Caco-2 (cell line): ENCODE measurements at regions not wholly inside any gene's neighbourhood (a gene's known extent, or its start where the extent isn't known, plus 50 kb on each side); places are given as distances from the start of the nearest gene placed in this dataset.

Source experiments
- BruUV-seq: library from RNA; stranded (reverse); fragments of 400-500 nt; replicated peaks from 2 replicates; lab custom pipeline; 2021; lab: Mats Ljungman, UMichigan
- CTCF ChIA-PET: fragments of 300-600 bp; sonication (Branson Sonifier 250); formaldehyde crosslinking; loops from one replicate; lab custom pipeline; 2022; ENCODE audit warnings: antibody characterized with exemption; lab: Charles Lee
- POLR2A ChIA-PET: fragments of 300-600 bp; sonication (Branson Sonifier 250); formaldehyde crosslinking; loops from one replicate; lab custom pipeline; 2022; ENCODE audit warnings: antibody characterized with exemption; lab: Charles Lee
- DNase-seq, 2 experiments: peaks; one replicate each; pipeline versions ENCODE4 v3.0.0 to v3.0.0-alpha.2; 2020 to 2022
- H3K27me3 ChIP-seq: replicated peaks from 2 replicates; pipeline ENCODE4 v1.6.0; 2011; ENCODE audit warnings: low read length; ENCODE audit not compliant: control insufficient read depth, insufficient read depth
- H3K36me3 ChIP-seq: 2 replicates; pipeline ENCODE4 v1.5.1; 2011; ENCODE audit warnings: low read length; ENCODE audit not compliant: control insufficient read depth, insufficient read depth
- H3K4me1 ChIP-seq: fragments of 250-450 bp; sonication (Bioruptor Pico); 2 replicates; pipeline ENCODE4 v1.5.1; 2020; ENCODE audit warnings: mild to moderate bottlenecking
- H3K4me3 ChIP-seq: 2 replicates; pipeline ENCODE4 v1.5.1; 2011; ENCODE audit warnings: low read depth, mild to moderate bottlenecking, control low read depth, low read length
- H3K9me3 ChIP-seq: fragments of 250-450 bp; sonication (Bioruptor Pico); 2 replicates; pipeline ENCODE4 v1.5.1; 2020; ENCODE audit warnings: mild to moderate bottlenecking, moderate library complexity
- H3K27ac Mint-ChIP-seq: one replicate; pipeline ENCODE4 v1.8.0; 2022; ENCODE audit warnings: mixed read lengths; ENCODE audit not compliant: unreplicated experiment
- H3K27me3 Mint-ChIP-seq: one replicate; pipeline ENCODE4 v1.8.0; 2022; ENCODE audit warnings: mixed read lengths; ENCODE audit not compliant: insufficient read depth, unreplicated experiment
- H3K36me3 Mint-ChIP-seq: one replicate; pipeline ENCODE4 v1.8.0; 2022; ENCODE audit warnings: mild to moderate bottlenecking, mixed read lengths; ENCODE audit not compliant: insufficient read depth, unreplicated experiment
- H3K4me1 Mint-ChIP-seq: one replicate; pipeline ENCODE4 v1.8.0; 2022; ENCODE audit warnings: low read depth, mixed read lengths; ENCODE audit not compliant: unreplicated experiment
- H3K4me3 Mint-ChIP-seq: one replicate; pipeline ENCODE4 v1.8.0; 2022; ENCODE audit warnings: mild to moderate bottlenecking, moderate library complexity, mixed read lengths; ENCODE audit not compliant: unreplicated experiment
- H3K9me3 Mint-ChIP-seq: one replicate; pipeline ENCODE4 v1.8.0; 2022; ENCODE audit warnings: mixed read lengths; ENCODE audit not compliant: unreplicated experiment
- intact Hi-C: fragments of 100-400 bp; cut with micrococcal nuclease; formaldehyde crosslinking; loops from one replicate; pipeline ENCODE4 v1.10.0; 2022; ENCODE audit not compliant: unreplicated experiment
- TF ChIP-seq, protein P1 (sequence below), 2 experiments: fragments of 200-600 bp in 1 of 2; IDR thresholded peaks; 1 replicate in 1 of 2; 2 replicates in 1 of 2; pipeline versions ENCODE4 v1.5.1 to v1.8.0; 2011 to 2022; ENCODE audit warnings: antibody characterized with exemption in 1 of 2, control low read depth in 1 of 2, inconsistent platforms in 1 of 2, low read depth in 1 of 2, low read length in 1 of 2, mild to moderate bottlenecking in 1 of 2, moderate library complexity in 1 of 2; ENCODE audit not compliant: insufficient read depth in 1 of 2, severe bottlenecking in 1 of 2, unreplicated experiment in 1 of 2

GRCh38 chr14:65331652-65332051 lies 80.9 kb upstream of the FUT8 start:
- H3K27ac Mint-ChIP-seq = peak overlapping the region; percentile 86
- H3K27me3 Mint-ChIP-seq = no peaks in the 10 kb centered on the region
- Histone ChIP-seq H3K4me3 (no peak overlapping the region), H3K4me1 (peaks cover 79% of the 10 kb centered on the region), H3K36me3 (no peaks in the 10 kb centered on the region), H3K9me3 (no peaks in the 10 kb centered on the region), H3K27me3 (no peaks in the 10 kb centered on the region)
- no TSS peak for BruUV-seq
- intact Hi-C loops = loop anchor here (1.0 kb wide), 1 partner anchor 34 kb away; no protein-coding TSS in a partner anchor
- H3K4me3 Mint-ChIP-seq = no peak overlapping the region
- peaks cover 14% of the 10 kb centered on the region for H3K36me3 Mint-ChIP-seq
- peaks cover 52% of the 10 kb centered on the region for H3K4me1 Mint-ChIP-seq
- TF ChIP-seq, protein P1, sequence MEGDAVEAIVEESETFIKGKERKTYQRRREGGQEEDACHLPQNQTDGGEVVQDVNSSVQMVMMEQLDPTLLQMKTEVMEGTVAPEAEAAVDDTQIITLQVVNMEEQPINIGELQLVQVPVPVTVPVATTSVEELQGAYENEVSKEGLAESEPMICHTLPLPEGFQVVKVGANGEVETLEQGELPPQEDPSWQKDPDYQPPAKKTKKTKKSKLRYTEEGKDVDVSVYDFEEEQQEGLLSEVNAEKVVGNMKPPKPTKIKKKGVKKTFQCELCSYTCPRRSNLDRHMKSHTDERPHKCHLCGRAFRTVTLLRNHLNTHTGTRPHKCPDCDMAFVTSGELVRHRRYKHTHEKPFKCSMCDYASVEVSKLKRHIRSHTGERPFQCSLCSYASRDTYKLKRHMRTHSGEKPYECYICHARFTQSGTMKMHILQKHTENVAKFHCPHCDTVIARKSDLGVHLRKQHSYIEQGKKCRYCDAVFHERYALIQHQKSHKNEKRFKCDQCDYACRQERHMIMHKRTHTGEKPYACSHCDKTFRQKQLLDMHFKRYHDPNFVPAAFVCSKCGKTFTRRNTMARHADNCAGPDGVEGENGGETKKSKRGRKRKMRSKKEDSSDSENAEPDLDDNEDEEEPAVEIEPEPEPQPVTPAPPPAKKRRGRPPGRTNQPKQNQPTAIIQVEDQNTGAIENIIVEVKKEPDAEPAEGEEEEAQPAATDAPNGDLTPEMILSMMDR (IDR thresholded peaks at IDR 0.05; ENCODE audit: insufficient read depth in 1 of 2, low read depth in 1 of 2, low read length in 1 of 2, severe bottlenecking in 1 of 2, unreplicated experiment in 1 of 2) = no peak
- peak in 1 of 2 experiments; percentile 41 for DNase-seq
- H3K9me3 Mint-ChIP-seq = no peaks in the 10 kb centered on the region
- POLR2A ChIA-PET = interaction anchor here (0.6 to 1.2 kb wide), 2 partner anchors 34 to 944 kb away, joined by 3 read pairs; no protein-coding TSS in a partner anchor
- CTCF ChIA-PET = interaction anchor here (0.8 to 1.3 kb wide), 3 partner anchors 28 to 167 kb away, joined by 3 read pairs; partner anchors contain the start of gene FUT8

DNA sequence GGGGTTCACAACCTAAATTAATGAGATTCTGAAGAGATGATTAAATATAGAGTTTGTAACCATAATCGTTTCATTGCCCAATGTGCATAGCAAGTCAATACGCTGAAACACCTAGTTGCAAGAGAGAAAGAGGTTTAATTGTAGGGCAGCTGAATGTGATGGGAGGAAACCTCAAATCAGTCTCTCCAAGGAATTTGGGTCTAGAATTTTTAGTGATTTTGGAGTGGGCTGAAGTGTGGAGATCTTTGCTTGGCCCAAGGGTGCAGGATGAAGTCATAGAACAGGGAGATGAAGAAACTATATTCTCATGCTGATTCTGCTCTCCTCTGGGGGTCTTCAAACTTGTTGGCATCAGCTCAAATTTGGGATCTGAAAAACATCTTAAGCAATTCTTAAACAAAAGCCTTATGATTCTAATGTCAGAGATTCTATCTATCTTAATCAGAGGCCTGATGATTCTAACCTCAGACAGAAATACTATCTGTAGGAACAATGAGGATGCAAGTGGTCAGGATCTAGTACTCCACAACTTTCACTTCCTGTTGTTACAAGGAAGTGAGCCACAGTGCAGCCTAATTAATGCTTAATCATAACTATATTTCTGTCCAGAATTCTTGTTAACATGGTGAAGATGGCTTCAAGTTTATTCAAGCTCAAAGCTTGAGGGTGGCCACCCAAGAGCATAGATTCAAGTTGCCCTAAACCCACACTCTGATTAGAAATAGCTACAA lies 80.2 kb upstream of the FUT8 start:
- no peaks in the 10 kb centered on the region for H3K36me3 ChIP-seq
- intact Hi-C loops = no loop called here
- TF ChIP-seq, protein P1 (IDR thresholded peaks at IDR 0.05; ENCODE audit: insufficient read depth in 1 of 2, low read depth in 1 of 2, low read length in 1 of 2, severe bottlenecking in 1 of 2, unreplicated experiment in 1 of 2) = no peak
- H3K36me3 Mint-ChIP-seq = peaks cover 16% of the 10 kb centered on the region
- no peak overlapping the region for H3K4me3 Mint-ChIP-seq
- no peak for DNase-seq
- no peaks in the 10 kb centered on the region for H3K9me3 Mint-ChIP-seq
- CTCF ChIA-PET = interaction anchor here (0.8 to 1.3 kb wide), 3 partner anchors 28 to 168 kb away, joined by 3 read pairs; partner anchors contain the start of gene FUT8
- peak overlapping the region; percentile 86 for H3K27ac Mint-ChIP-seq
- H3K27me3 ChIP-seq = no peaks in the 10 kb centered on the region
- H3K4me3 ChIP-seq = no peak overlapping the region
- peaks cover 86% of the 10 kb centered on the region for H3K4me1 ChIP-seq
- POLR2A ChIA-PET = interaction anchor here (0.6 to 1.2 kb wide), 2 partner anchors 35 to 944 kb away, joined by 3 read pairs; no protein-coding TSS in a partner anchor
- H3K9me3 ChIP-seq = no peaks in the 10 kb centered on the region
- H3K27me3 Mint-ChIP-seq = no peaks in the 10 kb centered on the region
- peaks cover 54% of the 10 kb centered on the region for H3K4me1 Mint-ChIP-seq
- BruUV-seq = no TSS peak

DNA sequence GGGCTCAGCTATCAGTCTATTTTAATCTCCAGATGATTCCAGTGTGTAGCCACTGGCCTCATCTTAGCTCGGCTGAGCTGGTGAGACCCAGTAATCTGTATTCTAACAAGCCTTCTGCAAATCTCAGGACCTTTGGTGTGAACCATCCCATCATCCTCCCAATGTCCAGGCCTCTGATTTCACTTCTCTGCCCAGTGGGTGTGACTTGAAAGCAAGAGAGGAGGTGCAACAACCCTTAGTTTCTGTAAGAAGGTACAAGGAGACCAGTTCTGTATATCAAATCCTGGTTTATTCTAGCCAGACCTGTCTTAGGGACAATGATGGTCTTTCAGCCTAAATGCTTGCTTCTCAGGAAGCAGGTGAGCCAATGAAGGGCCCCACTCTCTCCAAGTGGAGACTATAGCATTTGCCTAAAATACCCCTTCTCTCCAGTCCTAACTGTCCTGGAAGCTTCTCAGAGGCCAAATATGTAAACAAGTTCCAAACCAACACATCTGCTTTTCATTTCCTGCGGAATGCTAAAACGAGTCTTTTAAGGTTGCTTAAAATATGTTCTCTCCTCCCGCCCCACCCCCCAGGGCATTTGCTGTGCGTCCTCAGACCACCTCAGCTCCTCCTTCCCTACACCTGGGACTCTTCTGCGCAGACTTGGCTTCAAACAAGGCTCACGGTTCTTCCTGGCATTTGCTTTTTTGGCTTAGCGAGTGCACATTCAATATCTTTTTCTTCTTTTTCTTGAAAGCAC lies 78.4 kb upstream of the FUT8 start:
- peaks cover 96% of the 10 kb centered on the region for H3K4me1 ChIP-seq
- POLR2A ChIA-PET = interaction anchor here (0.6 to 0.7 kb wide), 3 partner anchors 32 to 106 kb away, joined by 3 to 4 read pairs (median 3); no protein-coding TSS in a partner anchor
- H3K36me3 ChIP-seq = no peaks in the 10 kb centered on the region
- H3K36me3 Mint-ChIP-seq = peaks cover 16% of the 10 kb centered on the region
- TF ChIP-seq, protein P1 (IDR thresholded peaks at IDR 0.05; ENCODE audit: insufficient read depth in 1 of 2, low read depth in 1 of 2, low read length in 1 of 2, severe bottlenecking in 1 of 2, unreplicated experiment in 1 of 2) = no peak
- peak; percentile 60 to 78 for DNase-seq
- H3K27me3 Mint-ChIP-seq = no peaks in the 10 kb centered on the region
- H3K27ac Mint-ChIP-seq = peak overlapping the region; percentile 96
- peak overlapping the region; percentile 63 for H3K4me3 Mint-ChIP-seq
- no peaks in the 10 kb centered on the region for H3K27me3 ChIP-seq
- TSS peak; percentile 75 for BruUV-seq
- H3K4me3 ChIP-seq = no peak overlapping the region
- intact Hi-C loops = loop anchor here (1.0 to 2.0 kb wide), 2 partner anchors 27 to 32 kb away; no protein-coding TSS in a partner anchor
- CTCF ChIA-PET = interaction anchor here (2.5 kb wide), 1 partner anchor 78 kb away, joined by 10 read pairs; no protein-coding TSS in a partner anchor
- no peaks in the 10 kb centered on the region for H3K9me3 ChIP-seq
- H3K4me1 Mint-ChIP-seq = peaks cover 52% of the 10 kb centered on the region
- H3K9me3 Mint-ChIP-seq = no peaks in the 10 kb centered on the region
